K562 (cell line): ENCODE measurements at regions not wholly inside any gene's neighbourhood (a gene's known extent, or its start where the extent isn't known, plus 50 kb on each side); places are given as distances from the start of the nearest gene placed in this dataset.

Experiments
- ATAC-seq: fragments of 200-7000 bp; cut with Tn5 transposase; 3 replicates; pipeline ENCODE4 v1.9.1; 2020; ENCODE audit warnings: moderate library complexity
- BruUV-seq: library from RNA; stranded (reverse); fragments of 400-500 nt; replicated peaks from 2 replicates; lab custom pipeline; 2021; lab: Mats Ljungman, UMichigan
- CTCF ChIA-PET: fragments of 300-600 bp; formaldehyde crosslinking; extraction: SDS; loops from one replicate; lab custom pipeline; 2021; ENCODE audit warnings: low intra/inter-chr PET ratio; lab: Yijun Ruan, JAX
- POLR2A ChIA-PET: fragments of 300-600, 350-650 bp; sonication (Branson Sonifier 250); formaldehyde crosslinking; extraction: SDS; loops from one replicate; lab custom pipeline; 2021; ENCODE audit warnings: antibody characterized with exemption, inconsistent platforms; lab: Yijun Ruan, JAX
- DNase-seq, 4 experiments: peaks; one replicate each; pipeline versions ENCODE4 v3.0.0 to v3.0.0-alpha.2; 2011 to 2018; ENCODE audit warnings: low spot score in 3 of 4, mixed read lengths in 3 of 4; ENCODE audit errors: extremely low read depth in 1 of 4
- FAIRE-seq: peaks from 2 replicates; lab custom pipeline; 2011; peaks lifted over from hg19 to GRCh38; lab: Jason Lieb, UNC
- H2AFZ ChIP-seq: 2 replicates; pipeline ENCODE4 v1.6.0; 2011; ENCODE audit warnings: low read depth, low read length, control low read depth, inconsistent platforms
- H3K27ac ChIP-seq: fragments of 200-600 bp; 3 replicates; pipeline ENCODE4 v1.8.0; 2011; ENCODE audit warnings: low read depth, mild to moderate bottlenecking, control low read depth, inconsistent platforms, low read length, moderate library complexity, mixed read lengths; ENCODE audit errors: extremely low read depth
- H3K27me3 ChIP-seq, 2 experiments: fragments of 300-600 bp in 1 of 2; 2 replicates in 1 of 2; 3 replicates in 1 of 2; pipeline versions ENCODE4 v1.6.0 to v1.8.0; 2011; ENCODE audit warnings: inconsistent platforms in 2 of 2, low read length in 2 of 2, mild to moderate bottlenecking in 1 of 2, mixed read lengths in 1 of 2, moderate library complexity in 1 of 2; ENCODE audit not compliant: control insufficient read depth in 2 of 2, insufficient read depth in 2 of 2
- H3K36me3 ChIP-seq: fragments of 300-600 bp; 3 replicates; pipeline ENCODE4 v1.8.0; 2011; ENCODE audit warnings: mild to moderate bottlenecking, low read length, inconsistent platforms; ENCODE audit not compliant: control insufficient read depth, insufficient read depth
- H3K4me1 ChIP-seq, 2 experiments: fragments of 200-600 bp in 1 of 2; replicated peaks in 1 of 2; 2 replicates in 1 of 2; 3 replicates in 1 of 2; pipeline versions ENCODE4 v1.5.1 to v1.8.0; 2011; ENCODE audit warnings: inconsistent platforms in 2 of 2, low read length in 2 of 2, mild to moderate bottlenecking in 1 of 2, mixed read lengths in 1 of 2, moderate library complexity in 1 of 2; ENCODE audit not compliant: control insufficient read depth in 2 of 2, insufficient read depth in 2 of 2
- H3K4me2 ChIP-seq: 2 replicates; pipeline ENCODE4 v1.6.1; 2011; ENCODE audit warnings: low read length, control low read depth, inconsistent platforms, mixed read lengths; ENCODE audit not compliant: insufficient read depth
- H3K4me3 ChIP-seq: fragments of 200-600 bp; sonication (generic), shearing (Covaris generic); 2 replicates; pipeline ENCODE4 v1.5.1; 2016; ENCODE audit warnings: control low read depth, inconsistent platforms
- H3K79me2 ChIP-seq: fragments of 200-600 bp; 3 replicates; pipeline ENCODE4 v1.8.0; 2011; ENCODE audit warnings: low read length, inconsistent platforms; ENCODE audit not compliant: control insufficient read depth, insufficient read depth
- H3K9ac ChIP-seq, 2 experiments: 2 replicates each; pipeline versions ENCODE4 v1.6.0 to v1.6.1; 2011; ENCODE audit warnings: low read depth in 2 of 2, low read length in 2 of 2, control low read depth in 1 of 2, inconsistent platforms in 1 of 2, mild to moderate bottlenecking in 1 of 2, mixed read lengths in 1 of 2; ENCODE audit not compliant: insufficient read depth in 1 of 2
- H3K9me1 ChIP-seq: one replicate; pipeline ENCODE4 v1.6.0; 2011; ENCODE audit warnings: inconsistent platforms, mild to moderate bottlenecking, low read length, moderate library complexity; ENCODE audit not compliant: control insufficient read depth, insufficient read depth
- H3K9me3 ChIP-seq: replicated peaks from 2 replicates; pipeline ENCODE4 v1.5.1; 2011; ENCODE audit warnings: low read depth, low read length, inconsistent platforms; ENCODE audit not compliant: control insufficient read depth, insufficient read depth
- H4K20me1 ChIP-seq: replicated peaks from 2 replicates; pipeline ENCODE4 v1.6.1; 2011; ENCODE audit warnings: low read length, inconsistent platforms, mixed read lengths; ENCODE audit not compliant: control insufficient read depth, insufficient read depth
- BRD9 ChIP-seq: fragments of 450-650 bp; IDR thresholded peaks from 2 replicates; pipeline ENCODE4 v1.6.1; 2018; ENCODE audit warnings: low read depth; ENCODE audit not compliant: partially characterized antibody
- DPF2 ChIP-seq: fragments of 450-650 bp; IDR thresholded peaks from 2 replicates; pipeline ENCODE4 v1.6.1; 2016
- E2F8 ChIP-seq: fragments of 450-650 bp; IDR thresholded peaks from 2 replicates; pipeline ENCODE4 v1.7.1; 2018; ENCODE audit warnings: mild to moderate bottlenecking, low read depth; ENCODE audit not compliant: partially characterized antibody
- HBP1 ChIP-seq: fragments of 450-650 bp; formaldehyde crosslinking; IDR thresholded peaks from 2 replicates; pipeline ENCODE4 v1.4.0; 2022; ENCODE audit warnings: missing genetic modification characterization
- MTA1 ChIP-seq: fragments of 450-650 bp; IDR thresholded peaks from 2 replicates; pipeline ENCODE4 v1.6.1; 2017; ENCODE audit warnings: borderline replicate concordance
- MYNN ChIP-seq, 2 experiments: sonication (generic); formaldehyde crosslinking in 1 of 2; IDR thresholded peaks; 2 replicates each; pipeline versions ENCODE4 v1.5.0 to v1.6.1; 2016 to 2020; ENCODE audit warnings: antibody characterized with exemption in 1 of 2, missing genetic modification reagents in 1 of 2
- NR0B1 ChIP-seq: fragments of 450-650 bp; IDR thresholded peaks from one replicate; pipeline ENCODE4 v1.6.1; 2018; ENCODE audit warnings: mild to moderate bottlenecking, moderate library complexity; ENCODE audit not compliant: partially characterized antibody
- RBM14 ChIP-seq: fragments of 200-400 bp; formaldehyde crosslinking; IDR thresholded peaks from 2 replicates; pipeline ENCODE4 v1.6.1; 2018; ENCODE audit warnings: low read depth, mild to moderate bottlenecking, low read length, moderate library complexity, borderline replicate concordance; ENCODE audit not compliant: insufficient read depth
- SAP30 ChIP-seq: fragments of 200-600 bp; sonication (generic); IDR thresholded peaks from 2 replicates; pipeline ENCODE4 v1.6.1; 2012; ENCODE audit warnings: borderline replicate concordance, low read depth, mild to moderate bottlenecking, moderate library complexity, low read length, control low read depth, inconsistent platforms; ENCODE audit not compliant: insufficient read depth, poor library complexity, severe bottlenecking
- ZFPM2 ChIP-seq: fragments of 250-450 bp; sonication (Bioruptor Pico); IDR thresholded peaks from 2 replicates; pipeline ENCODE4 v1.5.1; 2022; ENCODE audit warnings: mild to moderate bottlenecking
- WGBS: fragments of 100-300 bp; shearing (Covaris generic); methylation state at CpG from one replicate; pipeline ENCODE4 v1.1.6; 2016; ENCODE audit warnings: low coverage, mixed read lengths; ENCODE audit not compliant: insufficient coverage; ENCODE audit errors: missing lambda C conversion rate; 5-methylcytosine and 5-hydroxymethylcytosine counted together
- in situ Hi-C: fragments of 300-500 bp; cut with MboI; formaldehyde crosslinking; loops from 4 replicates; pipeline ENCODE4 v1.15.0; 2018; ENCODE audit warnings: inconsistent platforms, mixed read lengths
- intact Hi-C: fragments of 100-400 bp; cut with micrococcal nuclease; formaldehyde crosslinking; loops from 2 replicates; pipeline ENCODE4 v1.14.2; 2022

- Histone ChIP-seq H3K9ac (no peak overlapping the region), H3K27me3 (no peaks in the 10 kb centered on the region), H4K20me1 (no peaks in the 10 kb centered on the region), H3K9me1 (no peaks in the 10 kb centered on the region), H2AFZ (no peak overlapping the region), H3K36me3 (no peaks in the 10 kb centered on the region), H3K4me1 (no peaks in the 10 kb centered on the region), H3K4me2 (no peak overlapping the region), H3K9me3 (no peaks in the 10 kb centered on the region), H3K27ac (no peak overlapping the region), H3K4me3 (no peak overlapping the region), H3K79me2 (no peaks in the 10 kb centered on the region)
- TF ChIP-seq MTA1 (no peak), E2F8 (no peak), HBP1 (CRISPR knock-in tag) (no peak), NR0B1 (no peak), MYNN (IDR thresholded peaks at IDR 0.05) (no peak), MYNN (CRISPR knock-in tag; IDR thresholded peaks at IDR 0.05) (no peak), RBM14 (no peak), DPF2 (no peak), ZFPM2 (no peak), BRD9 (no peak), SAP30 (no peak)
- no peak for DNase-seq
- in situ Hi-C loops (no loop called here), intact Hi-C loops (no loop called here)
- ATAC-seq: no peak
- no TSS peak for BruUV-seq
- POLR2A ChIA-PET: no interaction called here
- CTCF ChIA-PET: no interaction called here
- FAIRE-seq: no peak
- WGBS: 2% methylated on average over 4 of the region's 4 CpGs
Observed at GRCh38 chr12:43221216-43221615, 330.8 kb downstream of the ADAMTS20 start.
